Spinal cord (tissue), 9 donors: ENCODE measurements at regions not wholly inside any gene's neighbourhood (a gene's known extent, or its start where the extent isn't known, plus 50 kb on each side); places are given as distances from the start of the nearest gene placed in this dataset.

Experiments used
- DNase-seq, 6 donors: peaks; one replicate each; pipeline versions ENCODE4 v3.0.0 to v3.0.0-alpha.2; 2013 to 2015; ENCODE audit warnings: low spot score in 6 of 6, low read depth in 4 of 6
- H3K27ac ChIP-seq: one replicate; pipeline ENCODE4 v1.5.1; 2013; ENCODE audit warnings: low read depth, low read length, control low read depth
- H3K27me3 ChIP-seq: one replicate; pipeline ENCODE4 v1.6.1; 2013; ENCODE audit warnings: low read length; ENCODE audit not compliant: control insufficient read depth, insufficient read depth
- H3K36me3 ChIP-seq: one replicate; pipeline ENCODE4 v1.6.1; 2013; ENCODE audit warnings: low read length; ENCODE audit not compliant: control insufficient read depth, insufficient read depth
- H3K4me1 ChIP-seq: one replicate; pipeline ENCODE4 v1.6.1; 2013; ENCODE audit warnings: low read length; ENCODE audit not compliant: control insufficient read depth, insufficient read depth
- H3K4me3 ChIP-seq: one replicate; pipeline ENCODE4 v1.5.1; 2013; ENCODE audit warnings: low read depth, low read length, control low read depth
- H3K9me3 ChIP-seq: one replicate; pipeline ENCODE4 v1.6.1; 2013; ENCODE audit warnings: low read length; ENCODE audit not compliant: control insufficient read depth, insufficient read depth
- WGBS: methylation state at CpG from one replicate; pipeline ENCODE4 v1.1.5; 2013; ENCODE audit warnings: missing lambda C conversion rate; ENCODE audit not compliant: insufficient coverage; 5-methylcytosine and 5-hydroxymethylcytosine counted together
- donor health status: healthy.

DNA sequence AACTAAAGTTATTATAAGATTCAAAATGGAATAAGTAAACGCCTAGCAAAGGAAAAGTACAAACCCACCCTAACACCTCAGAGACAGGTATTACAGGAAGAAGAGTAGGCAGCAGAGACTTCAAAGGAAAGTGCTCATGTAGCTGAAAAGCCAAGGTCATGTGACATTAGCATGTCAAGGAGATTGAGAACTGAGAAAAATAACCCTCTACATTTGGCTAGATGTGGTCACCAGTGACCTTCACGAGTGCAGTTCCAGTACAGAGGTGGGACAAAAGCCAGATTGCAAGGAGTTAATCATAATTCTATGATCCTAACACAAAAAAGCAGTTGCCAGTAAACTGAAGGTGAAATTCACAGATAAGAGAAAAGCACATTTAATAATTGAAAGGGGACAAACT is 252.7 kb downstream of the ZEB2 start:
- Histone ChIP-seq H3K27me3 (no peaks in the 10 kb centered on the region), H3K4me3 (no peak overlapping the region), H3K27ac (no peak overlapping the region), H3K36me3 (no peaks in the 10 kb centered on the region), H3K9me3 (no peaks in the 10 kb centered on the region), H3K4me1 (no peaks in the 10 kb centered on the region)
- DNase-seq: no peak
- no CpG with 5 or more reads among the region's 2 CpGs for WGBS

DNA sequence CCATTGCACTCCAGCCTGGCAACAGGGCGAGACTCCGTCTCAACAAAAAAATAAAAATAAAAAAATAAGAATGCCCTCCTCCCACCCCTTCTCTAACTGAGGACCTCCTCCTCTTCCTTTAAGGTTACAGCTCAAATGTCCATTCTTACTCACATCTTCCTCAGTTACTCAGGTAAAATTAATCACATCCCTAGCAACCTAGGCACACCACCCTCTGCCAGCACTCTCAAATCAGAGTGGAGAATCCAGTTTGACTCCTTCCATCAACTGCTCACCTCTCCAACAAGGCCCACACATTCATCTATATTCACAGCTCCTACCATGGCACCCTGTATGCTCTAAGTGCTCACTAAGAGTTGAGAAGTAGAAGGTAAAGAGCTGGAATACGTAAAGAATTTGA is 254.3 kb downstream of the ZEB2 start:
- H3K4me1 ChIP-seq: no peaks in the 10 kb centered on the region
- H3K36me3 ChIP-seq: no peaks in the 10 kb centered on the region
- no peak overlapping the region for H3K27ac ChIP-seq
- no peak overlapping the region for H3K4me3 ChIP-seq
- no peaks in the 10 kb centered on the region for H3K27me3 ChIP-seq
- WGBS: 100% methylated on average over 3 of the region's 3 CpGs
- DNase-seq: no peak
- no peaks in the 10 kb centered on the region for H3K9me3 ChIP-seq

DNA sequence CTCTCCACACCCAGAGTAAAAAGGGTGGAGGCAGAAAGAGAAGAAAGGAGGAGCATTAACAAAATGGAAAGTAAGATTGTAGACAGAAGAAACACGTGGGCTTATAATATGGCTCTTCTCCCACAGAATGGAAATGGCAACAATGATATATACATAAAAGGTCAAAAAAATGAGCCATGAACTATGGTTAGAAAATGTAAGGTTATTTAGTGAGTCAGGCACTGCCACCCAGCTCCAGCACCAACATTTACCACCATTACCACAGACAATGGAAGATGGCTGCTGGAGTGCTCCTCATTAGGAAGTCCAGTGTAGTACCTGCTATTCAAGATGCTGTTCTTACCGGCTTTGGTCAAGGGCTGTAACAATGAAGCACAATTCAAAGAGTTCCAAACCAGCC is 258.0 kb downstream of the ZEB2 start:
- H3K27me3 ChIP-seq: no peaks in the 10 kb centered on the region
- no peak for DNase-seq
- H3K36me3 ChIP-seq: no peaks in the 10 kb centered on the region
- no CpG with 5 or more reads among the region's 2 CpGs for WGBS
- H3K27ac ChIP-seq: no peak overlapping the region
- H3K4me3 ChIP-seq: no peak overlapping the region
- peaks cover 5% of the 10 kb centered on the region for H3K9me3 ChIP-seq
- H3K4me1 ChIP-seq: no peaks in the 10 kb centered on the region

DNA sequence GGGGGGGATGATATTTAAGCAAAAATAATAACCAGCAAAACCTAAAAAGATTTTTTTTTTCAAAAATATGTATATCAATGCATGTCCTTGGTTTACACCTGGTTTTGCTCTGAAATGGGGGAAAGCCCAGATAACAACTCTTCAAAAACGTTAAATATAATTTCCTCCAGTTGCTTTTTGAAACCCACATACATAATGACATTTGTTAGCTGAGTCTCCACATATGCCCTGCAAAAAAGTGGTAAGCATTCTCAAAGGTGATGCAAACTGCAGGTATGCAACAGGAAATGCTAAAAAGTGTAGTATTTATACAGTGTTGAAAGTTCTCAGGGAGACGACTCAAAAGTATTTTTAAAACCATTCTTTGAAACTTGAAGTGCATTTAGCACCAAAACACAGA is 258.6 kb downstream of the ZEB2 start:
- Histone ChIP-seq H3K36me3 (no peaks in the 10 kb centered on the region), H3K4me1 (no peaks in the 10 kb centered on the region), H3K4me3 (no peak overlapping the region), H3K27ac (no peak overlapping the region), H3K9me3 (peaks cover 5% of the 10 kb centered on the region), H3K27me3 (no peaks in the 10 kb centered on the region)
- no peak for DNase-seq
- no CpG with 5 or more reads among the region's 2 CpGs for WGBS

DNA sequence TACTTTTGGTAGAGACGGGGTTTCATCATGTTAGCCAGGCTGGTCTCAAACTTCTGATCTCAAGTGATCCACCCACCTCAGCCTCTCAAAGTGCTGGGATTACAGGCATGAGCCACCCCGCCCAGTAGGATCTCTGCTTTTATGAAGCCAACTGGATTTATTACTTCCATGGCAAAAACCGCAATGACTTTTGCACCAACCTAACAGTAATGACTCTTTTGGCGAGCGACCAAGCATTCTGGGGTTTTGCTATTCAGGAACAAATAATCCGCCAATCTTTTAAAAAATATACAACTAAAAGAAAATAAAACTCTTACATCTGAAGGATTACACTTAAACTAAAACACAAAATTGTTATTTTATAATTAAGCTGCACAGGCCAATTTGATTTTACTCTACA is 260.6 kb downstream of the ZEB2 start:
- Histone ChIP-seq H3K4me1 (no peaks in the 10 kb centered on the region), H3K4me3 (no peak overlapping the region), H3K36me3 (no peaks in the 10 kb centered on the region), H3K9me3 (peaks cover 7% of the 10 kb centered on the region), H3K27ac (no peak overlapping the region), H3K27me3 (no peaks in the 10 kb centered on the region)
- no peak for DNase-seq
- 100% methylated on average over 5 of the region's 6 CpGs for WGBS

DNA sequence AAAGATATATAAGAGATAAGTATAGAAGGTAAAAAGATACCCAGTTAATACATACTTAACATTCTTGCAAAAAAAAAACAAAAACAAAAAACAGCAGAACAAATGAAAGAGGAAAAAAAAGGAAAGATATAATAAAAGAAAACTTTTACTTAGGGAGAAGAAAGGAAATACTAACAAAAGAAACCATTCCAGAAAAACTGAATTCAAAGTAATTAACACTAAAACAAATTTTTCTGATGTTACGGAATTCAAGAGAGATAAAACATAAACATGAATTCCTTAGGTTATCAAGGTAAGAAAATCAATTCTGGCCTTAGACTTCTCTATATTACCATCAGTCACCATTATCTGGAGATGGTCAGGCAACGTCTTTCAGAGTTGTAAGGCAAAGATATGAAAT is 261.8 kb downstream of the ZEB2 start:
- H3K9me3 ChIP-seq: peaks cover 9% of the 10 kb centered on the region
- no peak overlapping the region for H3K4me3 ChIP-seq
- no peaks in the 10 kb centered on the region for H3K4me1 ChIP-seq
- no peaks in the 10 kb centered on the region for H3K36me3 ChIP-seq
- no peak overlapping the region for H3K27ac ChIP-seq
- WGBS: no CpG with 5 or more reads among the region's 2 CpGs
- no peak for DNase-seq
- H3K27me3 ChIP-seq: no peaks in the 10 kb centered on the region

DNA sequence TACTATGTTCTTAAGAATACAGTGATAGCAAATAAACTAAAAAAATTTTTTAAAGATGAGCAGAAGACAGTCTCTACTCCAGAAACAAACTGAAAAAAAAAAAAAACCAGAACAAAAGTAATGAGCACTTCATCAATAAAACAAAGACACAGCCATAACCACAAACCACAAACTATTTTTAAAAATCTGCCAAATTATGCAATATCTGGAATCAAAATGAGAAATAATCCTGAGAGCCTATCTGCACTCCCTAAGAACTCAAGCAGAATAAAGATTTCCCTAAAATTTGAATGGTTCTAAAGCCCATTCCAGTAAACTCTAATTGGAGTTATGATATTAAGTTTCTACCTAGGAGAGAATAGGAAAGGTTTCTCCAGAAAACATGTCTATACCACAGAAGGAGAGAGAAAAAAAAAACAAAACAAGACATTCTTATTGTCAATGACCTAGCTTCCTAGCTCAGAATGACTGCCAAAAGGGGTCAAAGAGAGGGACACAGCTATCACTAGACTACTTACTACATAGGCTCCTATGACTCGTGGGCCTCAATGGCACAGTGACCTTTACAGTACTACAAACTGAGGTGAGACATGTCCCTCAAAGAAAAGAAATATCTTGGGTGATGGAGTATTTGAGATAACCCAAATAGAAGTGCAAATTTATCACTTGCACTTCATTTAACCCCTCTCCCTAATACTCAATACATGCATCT is 262.8 kb downstream of the ZEB2 start:
- H3K27ac ChIP-seq: no peak overlapping the region
- no peak overlapping the region for H3K4me3 ChIP-seq
- no CpG with 5 or more reads among the region's 1 CpG for WGBS
- no peak for DNase-seq
- H3K9me3 ChIP-seq: peaks cover 14% of the 10 kb centered on the region
- no peaks in the 10 kb centered on the region for H3K4me1 ChIP-seq
- no peaks in the 10 kb centered on the region for H3K27me3 ChIP-seq
- H3K36me3 ChIP-seq: no peaks in the 10 kb centered on the region

DNA sequence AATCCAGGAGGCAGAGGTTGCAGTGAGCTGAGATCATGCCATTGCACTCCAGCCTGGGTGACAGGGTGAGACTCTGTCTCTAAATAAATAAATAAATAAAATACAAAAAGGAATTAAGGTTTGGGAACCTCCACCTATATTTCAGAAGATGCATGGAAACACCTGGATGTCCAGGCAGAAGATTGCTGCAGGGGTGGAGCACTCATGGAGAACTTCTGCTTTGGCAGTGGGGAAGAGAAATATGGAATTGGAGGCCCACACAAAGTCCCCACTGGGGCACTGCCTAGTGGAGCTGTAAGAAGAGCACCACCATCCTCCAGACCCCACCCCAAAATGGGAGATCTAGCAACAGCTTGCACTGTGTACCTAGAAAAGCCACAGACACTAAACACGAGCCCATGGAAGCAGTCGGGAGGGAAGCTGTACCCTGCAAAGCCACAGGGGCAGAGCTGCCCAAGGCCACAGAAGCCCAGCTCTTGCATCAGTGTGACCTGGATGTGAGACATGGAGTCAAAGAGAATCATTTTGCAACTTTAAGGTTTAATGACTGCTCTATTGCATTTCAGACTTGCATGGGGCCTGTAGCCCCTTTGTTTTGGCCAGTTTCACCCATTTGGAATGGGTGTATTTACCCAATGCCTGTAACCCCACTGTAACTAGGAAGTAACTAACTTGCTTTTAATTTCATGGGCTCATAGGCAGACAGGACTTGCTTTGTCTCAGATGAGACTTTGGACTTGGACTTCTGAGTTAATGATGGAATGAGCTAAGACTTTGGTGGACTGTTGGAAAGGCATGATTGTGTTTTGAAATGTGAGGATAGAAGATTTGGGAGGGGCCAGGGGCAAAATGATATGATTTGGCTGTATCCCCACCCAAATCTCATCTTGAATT is 265.3 kb downstream of the ZEB2 start:
- Histone ChIP-seq H3K9me3 (peaks cover 14% of the 10 kb centered on the region), H3K27me3 (no peaks in the 10 kb centered on the region), H3K4me3 (no peak overlapping the region), H3K36me3 (no peaks in the 10 kb centered on the region), H3K4me1 (no peaks in the 10 kb centered on the region), H3K27ac (no peak overlapping the region)
- DNase-seq: no peak
- 100% methylated on average over 2 of the region's 2 CpGs for WGBS

DNA sequence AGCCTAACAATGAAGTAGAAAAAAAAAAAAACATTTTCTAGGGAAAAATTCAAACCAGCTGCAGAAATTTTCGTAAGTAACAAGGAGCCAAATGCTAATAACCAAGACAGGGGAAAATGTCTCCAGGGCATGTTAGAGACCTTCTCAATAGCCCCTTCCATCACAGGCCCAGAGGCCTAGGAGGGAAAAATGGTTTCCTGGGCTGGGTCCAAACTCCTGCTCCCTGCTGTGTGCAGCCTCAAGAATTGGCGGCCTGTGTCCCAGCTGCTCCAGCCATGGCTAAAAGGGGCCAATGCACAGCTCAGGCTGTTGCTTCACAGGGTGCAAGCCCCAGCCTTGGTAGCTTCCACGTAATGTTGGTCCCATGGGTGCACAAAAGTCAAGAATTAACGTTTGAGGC is 266.2 kb downstream of the ZEB2 start:
- no peaks in the 10 kb centered on the region for H3K4me1 ChIP-seq
- no peaks in the 10 kb centered on the region for H3K36me3 ChIP-seq
- H3K4me3 ChIP-seq: no peak overlapping the region
- H3K27ac ChIP-seq: no peak overlapping the region
- 94% methylated on average over 4 of the region's 4 CpGs for WGBS
- no peak for DNase-seq
- no peaks in the 10 kb centered on the region for H3K27me3 ChIP-seq
- peaks cover 14% of the 10 kb centered on the region for H3K9me3 ChIP-seq

DNA sequence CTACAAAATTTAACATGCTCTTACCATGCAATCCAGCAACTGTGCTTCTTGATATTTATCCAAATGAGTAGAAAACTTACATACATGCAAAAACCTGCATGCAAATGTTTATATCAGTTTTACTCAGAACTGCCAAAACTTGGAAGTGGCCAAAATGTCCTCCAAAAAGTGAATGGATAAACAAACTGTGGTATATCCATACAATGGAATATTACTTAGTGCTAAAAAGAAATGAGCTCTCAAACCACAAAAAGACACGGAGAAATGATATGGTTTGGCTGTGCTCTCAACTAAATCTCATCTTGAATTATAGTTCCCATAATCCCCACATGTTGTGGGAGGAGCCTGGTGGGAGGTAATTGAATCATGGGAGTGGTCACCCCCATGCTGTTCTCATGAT is 267.2 kb downstream of the ZEB2 start:
- Histone ChIP-seq H3K36me3 (no peaks in the 10 kb centered on the region), H3K4me1 (no peaks in the 10 kb centered on the region), H3K27ac (no peak overlapping the region), H3K9me3 (peaks cover 11% of the 10 kb centered on the region), H3K27me3 (no peaks in the 10 kb centered on the region), H3K4me3 (no peak overlapping the region)
- WGBS: no CpG with 5 or more reads among the region's 1 CpG
- DNase-seq: no peak
